HPDE6-E6E7 (cell line): ENCODE measurements at regions not wholly inside any gene's neighbourhood (a gene's known extent, or its start where the extent isn't known, plus 50 kb on each side); places are given as distances from the start of the nearest gene placed in this dataset.
"Not testable (repeated sequence)": the region's sequence is repeated elsewhere in the genome, so short reads cannot be mapped to it uniquely, and the experiment has no call there.

Experiments
- DNase-seq: peaks from one replicate; pipeline ENCODE4 v3.0.0; 2011; ENCODE audit warnings: missing footprints; ENCODE audit errors: extremely low spot score

DNA sequence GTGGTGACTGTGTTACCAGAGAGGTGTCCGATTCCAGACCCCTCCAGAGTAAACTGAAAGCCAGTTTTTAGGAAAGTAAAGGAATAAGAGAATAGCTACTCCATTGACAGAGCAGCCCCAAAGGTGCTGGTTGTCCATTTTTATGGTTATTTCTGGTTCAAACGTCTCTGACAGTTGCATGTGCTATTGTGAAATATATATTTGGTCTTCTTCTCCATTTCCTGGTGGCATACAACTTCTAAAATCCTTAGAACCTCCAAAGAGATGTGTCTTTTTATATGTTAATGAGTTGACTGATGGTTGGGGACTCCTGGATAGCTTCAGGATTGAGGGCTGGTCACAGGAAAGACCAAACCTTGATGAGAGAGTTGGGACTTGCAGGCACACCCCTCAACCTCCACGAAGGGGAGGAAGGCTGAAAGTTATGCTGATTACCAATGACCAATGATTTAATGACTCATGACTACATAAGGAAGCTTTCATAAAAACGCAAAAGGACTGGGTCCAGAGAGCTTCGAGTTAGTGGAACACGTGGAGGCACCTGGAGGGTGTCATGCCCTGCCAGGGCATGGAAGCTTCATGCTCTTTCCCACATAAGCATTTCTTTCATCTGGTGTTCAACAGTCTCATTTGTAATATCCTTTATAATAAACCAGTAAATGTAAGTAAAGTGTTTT, 100.7 kb downstream of the SLC16A1 start:
- DNase-seq, result no peak

DNA sequence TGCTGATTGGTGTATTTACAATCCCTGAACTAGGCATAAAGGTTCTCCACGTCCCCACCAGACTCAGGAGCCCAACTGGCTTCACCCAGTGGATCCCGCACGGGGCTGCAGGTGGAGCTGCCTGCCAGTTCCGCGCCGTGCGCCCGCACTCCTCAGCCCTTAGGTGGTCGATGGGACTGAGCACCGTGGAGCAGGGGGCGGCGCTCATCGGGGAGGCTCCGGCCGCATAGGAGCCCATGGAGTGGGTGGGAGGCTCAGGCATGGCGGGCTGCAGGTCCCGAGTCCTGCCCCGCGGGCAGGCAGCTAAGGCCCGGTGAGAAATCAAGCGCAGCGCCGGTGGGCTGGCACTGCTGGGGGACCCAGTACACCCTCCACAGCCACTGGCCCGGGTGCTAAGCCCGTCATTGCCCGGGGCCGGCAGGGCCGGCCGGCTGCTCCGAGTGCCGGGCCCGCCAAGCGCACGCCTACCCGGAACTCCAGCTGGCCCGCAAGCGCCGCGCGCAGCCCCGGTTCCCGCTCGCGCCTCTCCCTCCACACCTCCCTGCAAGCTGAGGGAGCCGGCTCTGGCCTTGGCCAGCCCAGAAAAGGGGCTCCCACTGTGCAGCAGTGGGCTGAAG, 101.5 kb downstream of the SLC16A1 start:
- DNase-seq, result not testable (repeated sequence)

DNA sequence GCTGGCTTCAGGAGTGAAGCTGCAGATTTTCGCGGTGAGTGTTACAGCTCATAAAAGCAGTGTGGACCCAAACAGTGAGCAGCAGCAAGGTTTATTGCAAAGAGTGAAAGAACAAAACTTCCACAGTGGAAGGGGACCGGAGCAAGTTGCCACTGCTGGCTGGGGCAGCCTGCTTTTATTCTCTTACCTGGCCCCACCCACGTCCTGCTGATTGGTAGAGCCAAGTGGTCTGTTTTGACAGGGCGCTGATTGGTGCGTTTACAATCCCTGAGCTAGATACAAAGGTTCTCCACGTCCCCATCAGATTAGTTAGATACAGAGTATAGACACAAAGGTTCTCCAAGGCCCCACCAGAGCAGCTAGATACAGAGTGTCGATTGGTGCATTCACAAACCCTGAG, 102.1 kb downstream of the SLC16A1 start:
- not testable (repeated sequence) for DNase-seq

DNA sequence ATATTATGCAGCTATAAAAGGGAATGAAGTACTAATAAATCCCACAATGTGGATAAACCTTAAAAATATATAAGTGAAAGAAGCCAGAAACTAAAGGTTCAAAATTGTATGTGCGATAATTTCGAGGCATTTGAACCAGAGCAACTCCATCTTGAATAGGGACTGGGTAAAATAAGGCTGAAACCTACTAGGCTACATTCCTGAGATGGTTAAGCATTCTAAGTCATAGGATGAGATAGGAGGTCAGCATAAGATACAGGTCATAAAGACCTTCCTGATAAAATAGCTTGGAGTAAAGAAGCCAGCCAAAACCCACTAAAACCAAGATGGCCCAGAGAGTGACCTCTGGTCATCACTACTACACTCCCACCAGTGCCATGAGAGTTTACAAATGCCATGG, 103.1 kb downstream of the SLC16A1 start:
- DNase-seq, result no peak

DNA sequence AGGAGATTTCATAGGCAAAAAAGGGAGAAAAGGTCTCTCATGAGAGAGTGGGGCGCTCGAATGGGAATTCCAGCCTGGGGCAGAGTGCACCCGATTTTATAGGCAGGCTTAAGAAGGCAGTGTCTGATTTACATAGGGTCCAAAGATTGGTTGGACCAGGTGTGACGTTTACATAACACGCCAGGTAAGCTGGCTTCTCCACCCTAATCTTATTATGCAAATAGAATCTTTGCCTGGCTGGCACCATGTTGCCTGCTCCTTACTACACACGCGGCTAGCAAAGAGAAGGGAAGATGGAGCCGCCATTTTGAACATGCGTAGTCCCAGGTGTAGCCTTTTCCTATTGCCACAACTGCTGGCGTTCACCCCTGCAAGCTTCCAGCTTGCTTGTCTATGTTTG, 103.7 kb downstream of the SLC16A1 start:
- no peak for DNase-seq

DNA sequence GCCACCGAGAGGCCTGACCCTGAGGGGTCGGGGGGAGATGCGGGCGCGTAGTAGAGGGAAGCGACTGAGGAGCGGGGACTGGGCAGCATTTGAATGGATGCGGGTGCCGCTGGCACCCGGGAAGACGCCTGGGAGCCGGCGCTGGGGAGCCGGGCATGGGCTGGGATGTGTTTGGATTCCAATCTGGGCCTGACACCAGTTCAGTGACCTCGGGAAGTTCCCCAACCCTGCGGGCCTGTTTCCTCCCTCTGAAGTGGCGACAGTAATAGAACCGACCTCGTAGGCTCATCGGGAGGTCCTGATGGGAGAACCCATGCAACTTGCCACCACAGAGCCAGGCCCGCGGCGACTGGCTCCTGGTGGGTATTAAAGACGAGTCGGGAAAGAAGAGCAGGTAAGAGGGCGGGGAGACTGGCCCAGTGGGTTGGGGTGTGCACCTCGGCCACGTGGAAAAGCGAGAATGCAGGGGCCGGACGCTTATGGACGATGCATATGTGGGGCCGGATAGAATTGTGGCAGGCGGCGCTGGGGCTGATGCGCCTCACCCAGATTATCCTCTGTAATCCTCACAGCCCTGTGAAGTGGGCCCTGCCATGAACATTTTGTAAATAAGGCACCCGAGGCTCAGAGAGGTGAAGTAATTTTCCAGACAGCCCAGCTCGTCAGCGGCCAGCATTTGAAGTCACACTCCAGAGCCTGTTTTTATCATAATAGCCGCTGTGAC, 105.8 kb downstream of the SLC16A1 start:
- no peak for DNase-seq

DNA sequence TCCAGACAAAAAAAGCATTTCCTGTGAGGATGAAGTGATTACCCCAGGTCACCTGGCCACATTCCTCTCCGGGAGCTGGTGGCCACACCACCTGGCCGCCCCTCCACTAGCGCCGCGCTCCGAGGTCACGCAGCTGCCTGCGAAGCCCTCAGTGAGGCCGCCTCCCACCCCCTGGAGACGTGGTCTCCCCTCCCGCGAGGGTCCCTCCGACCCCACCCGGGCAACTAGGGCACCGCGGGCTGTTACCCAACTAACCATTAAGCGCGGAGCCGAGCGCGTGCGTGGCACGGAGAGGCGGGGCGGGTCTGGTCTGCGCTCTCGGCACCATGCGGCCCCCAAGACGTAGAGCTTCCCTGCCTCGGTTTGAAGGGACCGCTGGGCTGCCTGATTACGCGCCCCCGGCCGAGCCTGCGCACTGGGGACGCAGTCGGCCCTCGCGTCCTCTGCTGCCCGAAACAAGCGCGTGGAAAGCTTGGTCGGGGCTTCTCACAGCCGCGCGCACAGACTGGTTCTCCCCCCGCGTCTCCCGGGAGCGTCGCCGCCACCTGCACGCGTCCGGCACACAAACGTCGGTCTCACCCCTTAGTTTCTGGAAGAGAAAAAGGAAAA, 106.5 kb downstream of the SLC16A1 start:
- no peak for DNase-seq

DNA sequence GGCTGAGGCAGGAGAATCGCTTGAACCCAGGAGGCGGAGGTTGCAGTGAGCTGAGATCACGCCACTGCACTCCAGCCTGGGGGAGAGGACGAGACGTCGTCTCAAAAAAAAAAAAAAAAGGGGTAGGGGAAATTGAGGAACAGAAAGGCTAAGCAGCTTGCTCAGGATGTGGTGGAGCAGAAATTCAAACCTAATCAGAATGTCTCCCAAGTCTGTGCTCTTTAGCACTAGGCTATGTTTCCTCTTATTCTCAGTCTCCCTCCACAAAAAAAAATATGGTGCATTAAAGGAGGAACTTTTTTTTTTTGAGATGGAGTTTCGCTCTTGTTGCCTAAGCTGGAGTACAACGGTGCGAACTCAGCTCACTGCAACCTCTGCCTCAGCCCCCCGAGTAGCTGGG, 114.2 kb downstream of the SLC16A1 start:
- DNase-seq, result no peak

DNA sequence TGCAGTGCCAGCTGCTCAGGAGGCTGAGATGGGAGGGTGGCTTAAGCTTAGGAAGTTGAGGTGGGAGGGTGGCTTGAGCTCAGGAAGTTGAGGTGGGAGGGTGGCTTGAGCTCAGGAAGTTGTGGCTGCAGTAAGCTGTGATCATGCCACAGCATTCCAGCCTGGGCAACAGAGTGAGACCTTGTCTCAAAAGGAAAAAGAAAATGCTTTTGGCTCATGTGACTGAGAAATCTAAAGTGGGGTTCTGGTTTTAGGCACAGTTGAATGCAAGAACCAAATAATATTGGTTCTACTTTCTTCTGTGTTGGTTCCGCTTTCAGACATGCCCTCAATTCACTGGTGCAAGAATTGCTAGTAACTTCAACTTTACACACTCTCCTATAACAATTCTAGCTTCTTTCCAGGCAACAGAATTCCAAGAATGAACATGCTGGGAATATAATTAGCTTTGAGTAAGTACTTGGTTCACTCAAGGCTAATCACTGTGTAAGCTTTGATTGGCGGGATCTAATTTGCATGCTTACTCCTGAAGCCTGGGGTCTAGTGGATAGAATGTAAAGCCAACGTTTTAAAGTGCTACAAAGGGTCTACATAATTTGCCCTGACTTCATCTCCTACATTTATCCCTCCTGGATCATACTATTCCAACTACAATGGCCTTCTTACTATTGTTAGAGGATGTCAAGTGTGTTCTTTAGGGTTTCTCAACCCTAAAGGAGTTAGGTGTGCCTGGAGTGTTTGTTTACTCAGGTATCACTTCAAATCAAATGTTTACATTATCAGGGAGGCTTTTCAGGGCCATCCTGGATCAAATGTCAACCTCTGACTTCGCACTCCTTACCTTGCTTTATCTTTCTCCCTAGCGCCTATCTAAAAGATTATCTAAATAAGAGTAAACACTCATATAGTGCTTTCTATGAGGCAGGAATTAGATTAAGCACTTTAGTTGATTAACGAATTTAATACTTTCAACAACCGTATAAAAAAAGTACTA, 115.1 kb downstream of the SLC16A1 start:
- no peak for DNase-seq

DNA sequence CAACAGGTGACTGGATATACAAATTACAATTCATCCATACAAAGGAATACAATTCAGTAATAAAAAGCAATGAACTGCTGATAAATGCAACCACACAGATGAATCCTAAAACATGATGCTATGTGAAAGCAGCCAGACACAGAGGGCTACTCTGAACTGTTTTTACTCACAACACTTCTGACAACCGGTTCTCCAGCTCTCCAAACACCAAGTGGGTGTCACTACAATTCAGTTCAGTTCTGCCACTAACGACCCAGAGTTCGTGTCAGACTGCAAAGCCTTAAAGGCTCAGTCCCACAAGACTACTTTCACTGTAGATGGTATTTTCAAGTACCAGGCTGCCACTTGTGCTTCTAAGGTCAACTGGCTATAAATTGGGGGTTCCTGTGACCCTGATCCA, 119.4 kb downstream of the SLC16A1 start:
- no peak for DNase-seq

DNA sequence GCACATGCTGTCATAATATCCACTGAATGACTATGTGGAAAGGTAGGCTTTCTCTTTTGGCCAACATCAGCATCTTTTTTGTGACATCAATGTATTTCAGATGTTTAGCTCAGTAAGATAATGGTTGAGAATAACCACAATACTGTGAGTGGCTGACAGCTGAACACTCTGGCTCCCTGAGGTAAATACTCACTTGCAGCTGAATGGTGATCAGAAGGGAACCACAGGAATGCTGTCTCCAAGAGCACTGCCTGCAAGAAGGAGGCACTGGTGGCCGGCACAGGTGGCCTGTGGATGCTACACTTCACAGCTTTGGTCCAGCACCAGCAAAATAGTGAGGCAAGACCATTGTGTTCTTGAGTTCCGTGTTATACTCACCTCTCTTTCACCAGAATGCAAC, 118.7 kb upstream of the PPM1J start:
- no peak for DNase-seq

DNA sequence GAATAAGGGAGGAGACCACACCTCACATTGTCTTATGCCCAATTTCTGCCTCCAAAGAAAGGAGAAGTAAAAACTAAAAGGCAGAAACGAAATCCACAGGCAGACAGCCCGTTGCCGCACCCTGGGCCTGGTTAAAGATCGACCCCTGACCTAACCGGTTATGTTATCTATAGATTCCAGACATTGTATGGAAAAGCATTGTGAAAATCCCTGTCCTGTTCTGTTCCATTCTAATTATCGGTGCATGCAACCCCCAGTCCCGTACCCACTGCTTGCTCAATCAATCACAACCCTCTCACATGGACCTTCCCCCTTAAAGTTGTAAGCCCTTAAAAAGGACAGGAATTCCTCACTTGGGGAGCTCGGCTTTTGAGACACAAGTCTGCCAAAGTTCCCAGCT, 117.1 kb upstream of the PPM1J start:
- not testable (repeated sequence) for DNase-seq

DNA sequence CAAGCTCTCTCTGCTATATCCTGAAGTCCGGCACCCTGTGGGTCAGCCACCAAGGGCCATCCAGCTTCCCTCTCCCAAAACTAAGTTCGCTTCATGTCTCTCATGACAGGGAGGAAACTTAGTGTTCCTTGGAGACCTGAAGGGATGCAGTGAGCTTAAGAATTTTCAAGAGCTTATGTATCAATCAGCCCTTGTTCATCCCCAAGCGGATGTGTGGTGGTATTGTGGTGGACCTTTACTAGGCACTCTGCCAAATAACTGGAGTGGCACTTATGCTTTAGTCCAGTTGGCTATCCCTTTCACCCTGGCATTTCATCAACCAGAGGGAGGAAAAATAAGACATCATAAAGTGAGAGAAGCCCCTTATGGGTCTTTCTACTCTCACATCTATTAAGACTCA, 114.6 kb upstream of the PPM1J start:
- not testable (repeated sequence) for DNase-seq

DNA sequence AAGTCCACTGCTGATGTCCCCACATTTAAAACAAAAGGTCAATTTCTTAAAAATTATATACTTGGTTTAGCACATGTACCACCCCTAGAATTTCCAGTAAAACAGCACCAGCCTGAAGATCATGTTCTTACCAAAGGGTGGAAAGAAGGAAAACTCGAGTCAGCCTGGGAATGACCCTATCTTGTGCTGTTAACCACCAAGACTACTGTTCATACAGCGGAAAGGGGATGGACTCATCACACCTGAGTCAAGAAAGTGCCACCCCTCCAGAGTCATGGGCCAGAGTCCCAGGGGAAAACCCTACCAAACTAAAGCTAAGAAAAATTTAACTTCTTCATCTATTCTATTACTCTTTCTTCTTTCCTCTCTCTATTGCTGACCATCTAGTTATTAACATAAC, 113.6 kb upstream of the PPM1J start:
- DNase-seq, result no peak

DNA sequence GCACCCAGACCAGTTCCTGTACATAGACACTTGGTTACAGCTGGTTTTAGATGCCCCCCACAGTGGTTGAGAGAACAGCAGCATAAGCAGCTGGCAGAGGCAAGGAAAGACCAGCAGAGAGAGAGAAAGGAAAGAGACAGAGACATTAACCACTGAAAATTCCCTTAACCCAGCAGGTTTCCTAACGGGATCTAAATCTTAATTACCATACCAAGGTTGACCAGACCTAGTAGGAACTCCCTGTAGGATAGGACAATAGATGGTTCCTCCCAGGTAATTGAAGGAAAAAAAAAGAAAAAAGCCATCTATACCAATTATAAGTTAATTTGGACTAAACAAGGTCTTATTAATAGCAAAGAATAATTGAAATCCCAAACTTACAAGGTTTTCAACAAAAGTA, 112.3 kb upstream of the PPM1J start:
- not testable (repeated sequence) for DNase-seq

DNA sequence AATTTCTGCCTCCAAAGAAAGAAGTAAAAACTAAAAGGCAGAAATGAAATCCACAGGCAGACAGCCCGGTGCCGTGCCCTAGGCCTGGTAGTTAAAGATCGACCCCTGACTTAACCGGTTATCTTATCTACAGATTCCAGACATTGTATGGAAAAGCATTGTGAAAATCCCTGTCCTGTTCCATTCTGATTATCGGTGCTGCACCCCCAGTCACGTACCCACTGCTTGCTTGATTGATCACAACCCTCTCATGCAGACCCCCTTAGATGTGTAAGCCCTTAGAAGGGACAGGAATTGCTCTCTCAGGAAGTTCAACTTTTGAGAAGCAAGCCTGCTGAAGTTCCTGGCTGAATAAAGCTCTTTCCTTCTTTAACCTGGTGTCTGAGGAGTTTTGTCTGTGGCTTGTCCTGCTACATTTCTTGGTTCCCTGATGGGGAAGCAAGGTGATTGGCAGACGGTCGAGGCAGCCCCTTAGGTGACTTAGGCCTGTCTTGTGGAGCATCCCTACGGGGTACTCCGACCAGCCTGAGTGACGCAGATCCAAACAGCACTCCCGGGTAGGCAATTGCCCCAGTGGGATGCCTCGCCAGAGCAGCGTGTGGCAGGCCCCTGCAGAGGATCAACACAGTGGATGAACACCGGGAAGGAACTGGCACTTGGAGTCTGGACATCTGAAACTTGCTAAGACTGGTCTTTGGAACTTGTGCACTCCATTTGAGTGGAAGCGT, 111.2 kb upstream of the PPM1J start:
- no peak for DNase-seq

DNA sequence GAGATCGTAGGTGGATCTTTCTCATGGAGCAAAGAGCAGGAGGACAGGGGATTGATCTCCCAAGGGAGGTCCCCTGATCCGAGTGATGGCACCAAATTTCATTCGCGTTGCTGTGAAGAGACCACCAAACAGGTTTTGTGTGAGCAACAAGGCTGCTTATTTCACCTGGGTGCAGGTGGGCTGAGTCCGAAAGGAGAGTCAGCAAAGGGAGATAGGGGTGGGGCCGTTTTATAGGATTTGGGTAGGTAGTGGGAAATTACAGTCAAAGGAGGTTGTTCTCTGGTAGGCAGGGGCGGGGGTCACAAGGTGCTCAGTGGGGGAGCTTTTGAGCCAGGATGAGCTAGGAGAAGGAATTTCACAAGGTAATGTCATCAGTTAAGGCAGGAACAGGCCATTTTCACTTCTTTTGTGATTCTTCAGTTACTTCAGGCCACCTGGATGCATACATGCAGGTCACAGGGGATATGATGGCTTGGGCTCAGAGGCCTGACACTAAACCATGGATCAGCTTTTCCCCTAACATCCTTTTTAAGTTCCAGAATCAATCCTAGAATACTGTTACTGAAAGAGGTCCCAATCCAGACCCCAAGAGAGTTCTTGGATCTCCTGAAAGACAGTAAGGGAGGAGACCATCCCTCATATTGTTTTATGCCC, 110.6 kb upstream of the PPM1J start:
- DNase-seq, result not testable (repeated sequence)

DNA sequence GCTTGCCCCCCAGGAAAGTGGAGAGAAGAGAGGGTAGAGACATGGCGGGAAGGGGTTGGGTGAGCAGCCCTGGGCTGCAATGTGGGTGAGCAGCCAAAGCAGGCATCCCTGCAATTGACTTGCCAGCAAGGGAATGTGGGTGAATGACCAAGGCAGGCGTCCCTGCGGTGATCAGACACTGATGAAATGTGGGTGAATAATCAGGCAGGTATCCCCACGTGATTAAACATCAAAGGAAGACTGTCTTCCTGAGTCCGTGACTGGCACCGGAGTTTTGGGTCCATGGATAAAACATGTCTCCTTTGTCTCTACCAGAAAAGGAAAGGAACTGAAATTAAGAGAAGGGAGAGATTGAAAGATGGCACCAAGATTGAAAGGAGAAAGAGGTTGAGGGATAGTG, 109.9 kb upstream of the PPM1J start:
- not testable (repeated sequence) for DNase-seq

DNA sequence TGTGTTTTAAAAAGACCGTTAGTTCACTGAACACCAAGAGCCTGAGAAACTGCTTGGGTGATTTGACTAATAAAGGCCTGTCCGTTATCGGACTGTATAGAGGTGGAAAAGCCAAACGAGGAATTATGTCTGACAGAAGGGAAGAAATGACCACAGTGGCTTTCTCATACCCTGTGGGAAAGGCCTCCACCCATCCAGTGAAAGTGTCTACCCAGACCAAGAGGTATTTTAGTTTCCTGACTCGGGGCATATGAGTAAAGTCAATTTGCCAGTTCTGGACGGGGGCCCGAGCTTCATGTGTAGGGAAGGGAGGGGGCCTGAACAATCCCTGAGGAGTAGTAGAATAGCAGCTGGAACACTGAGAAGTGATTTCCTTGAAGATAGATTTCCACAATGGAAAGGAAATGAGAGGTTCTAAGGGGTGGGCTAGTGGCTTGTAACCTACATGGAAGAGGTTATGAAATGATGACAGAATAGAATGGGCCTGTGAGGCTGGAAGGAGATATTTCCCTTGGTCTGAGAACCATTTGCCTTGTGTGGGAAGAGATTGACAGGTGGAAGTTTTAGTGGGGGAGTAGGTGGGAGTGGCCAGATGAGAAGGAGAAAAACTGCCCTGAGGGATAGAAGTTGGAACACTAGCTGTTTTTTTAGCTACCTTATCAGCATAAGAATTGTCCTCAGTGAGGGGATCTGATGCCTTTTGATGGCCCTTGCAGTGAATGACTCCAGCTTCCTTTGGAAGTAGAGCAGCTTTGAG, 106.4 kb upstream of the PPM1J start:
- not testable (repeated sequence) for DNase-seq
